ENCODE measurements at regions not wholly inside any gene's neighbourhood (a gene's known extent, or its start where the extent isn't known, plus 50 kb on each side); places are given as distances from the start of the nearest gene placed in this dataset.

DNA sequence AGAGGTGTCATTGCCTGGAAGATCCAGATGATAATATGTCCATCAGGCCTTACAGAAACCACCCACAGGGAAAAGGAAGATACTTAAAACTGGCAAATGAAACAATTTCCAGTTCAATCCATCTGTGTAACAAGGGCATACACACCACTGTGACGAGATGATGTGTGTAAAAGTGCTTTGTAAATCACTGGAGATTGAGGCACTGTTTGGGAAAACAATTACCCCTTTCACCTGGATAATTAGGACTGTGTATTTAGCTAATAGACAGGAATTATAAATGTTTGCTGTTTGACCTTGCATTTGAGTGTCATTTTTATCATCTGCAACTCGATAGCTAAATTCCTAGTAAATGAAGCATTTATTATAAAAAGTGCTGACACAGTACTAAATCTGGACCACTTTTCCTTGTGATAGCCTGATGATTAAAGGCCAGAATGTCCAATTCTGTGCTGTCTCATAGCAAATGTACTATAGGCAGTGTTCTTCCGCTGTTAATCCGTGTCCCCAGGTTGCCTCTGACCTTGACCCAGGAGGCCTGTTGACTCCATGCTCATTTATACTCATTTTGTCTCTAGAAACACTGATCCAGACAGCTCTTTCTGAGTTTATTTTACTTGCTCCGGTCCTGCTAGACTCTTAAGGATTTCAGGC lies 105.8 kb downstream of the LACC1 start:
- TF ChIP-seq, protein P1, sequence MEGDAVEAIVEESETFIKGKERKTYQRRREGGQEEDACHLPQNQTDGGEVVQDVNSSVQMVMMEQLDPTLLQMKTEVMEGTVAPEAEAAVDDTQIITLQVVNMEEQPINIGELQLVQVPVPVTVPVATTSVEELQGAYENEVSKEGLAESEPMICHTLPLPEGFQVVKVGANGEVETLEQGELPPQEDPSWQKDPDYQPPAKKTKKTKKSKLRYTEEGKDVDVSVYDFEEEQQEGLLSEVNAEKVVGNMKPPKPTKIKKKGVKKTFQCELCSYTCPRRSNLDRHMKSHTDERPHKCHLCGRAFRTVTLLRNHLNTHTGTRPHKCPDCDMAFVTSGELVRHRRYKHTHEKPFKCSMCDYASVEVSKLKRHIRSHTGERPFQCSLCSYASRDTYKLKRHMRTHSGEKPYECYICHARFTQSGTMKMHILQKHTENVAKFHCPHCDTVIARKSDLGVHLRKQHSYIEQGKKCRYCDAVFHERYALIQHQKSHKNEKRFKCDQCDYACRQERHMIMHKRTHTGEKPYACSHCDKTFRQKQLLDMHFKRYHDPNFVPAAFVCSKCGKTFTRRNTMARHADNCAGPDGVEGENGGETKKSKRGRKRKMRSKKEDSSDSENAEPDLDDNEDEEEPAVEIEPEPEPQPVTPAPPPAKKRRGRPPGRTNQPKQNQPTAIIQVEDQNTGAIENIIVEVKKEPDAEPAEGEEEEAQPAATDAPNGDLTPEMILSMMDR (IDR thresholded peaks at IDR 0.05; ENCODE audit: insufficient read depth, low read depth, low read length, missing control alignments) = no peak
- no peak for DNase-seq (ENCODE audit: low read depth)
- H3K4me3 ChIP-seq (ENCODE audit: low read depth, low read length) = no peak overlapping the region

DNA sequence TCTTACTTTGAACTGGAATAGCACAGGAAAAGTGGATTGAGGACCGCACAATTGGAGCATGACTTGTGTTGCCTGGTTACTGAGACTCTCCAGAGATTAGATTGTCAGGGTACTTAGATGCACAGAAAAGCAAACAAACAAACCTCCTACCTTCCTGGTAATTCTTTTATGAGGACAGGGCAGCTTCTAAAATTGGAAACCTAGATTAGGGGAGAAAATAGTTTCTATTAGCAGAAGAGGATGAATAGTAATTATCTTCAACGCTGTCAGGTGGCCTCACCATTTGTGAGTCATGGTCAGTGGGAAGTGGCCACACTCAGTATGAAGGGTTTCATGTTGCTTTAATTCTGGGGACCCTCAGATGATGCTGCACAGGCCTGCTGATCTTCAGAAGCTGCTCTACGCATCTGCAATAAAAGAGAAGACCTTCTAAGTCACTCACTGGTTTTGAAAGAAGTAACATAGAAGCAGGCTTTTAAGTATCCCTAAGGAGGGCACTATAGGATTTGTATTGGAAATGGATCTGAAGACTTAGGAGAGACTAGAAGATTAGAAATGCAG lies 106.8 kb downstream of the LACC1 start:
- H3K4me3 ChIP-seq (ENCODE audit: low read depth, low read length) = no peak overlapping the region
- no peak for DNase-seq (ENCODE audit: low read depth)
- TF ChIP-seq, protein P1 (IDR thresholded peaks at IDR 0.05; ENCODE audit: insufficient read depth, low read depth, low read length, missing control alignments) = no peak

DNA sequence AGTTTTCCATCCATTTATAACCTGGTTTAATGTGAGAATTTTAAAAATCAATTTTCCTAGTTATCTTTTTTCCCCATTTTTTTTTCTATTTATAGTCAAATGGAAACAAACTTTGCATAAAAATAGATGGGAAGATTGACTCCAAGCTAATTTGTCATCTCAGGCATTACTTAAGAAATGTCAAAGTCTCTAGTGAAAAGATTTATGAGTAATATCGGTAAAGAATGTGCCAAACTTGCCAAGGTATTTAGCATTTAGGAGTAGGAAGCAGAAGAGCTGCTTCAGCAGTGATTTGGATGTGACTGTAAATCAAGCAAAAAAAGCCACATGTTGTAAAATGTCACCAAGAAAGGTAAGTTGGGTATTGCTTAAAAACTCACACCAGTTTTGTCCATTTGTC lies 108.6 kb downstream of the LACC1 start:
- TF ChIP-seq, protein P1 (IDR thresholded peaks at IDR 0.05; ENCODE audit: insufficient read depth, low read depth, low read length, missing control alignments) = no peak
- no peak for DNase-seq (ENCODE audit: low read depth)
- H3K4me3 ChIP-seq (ENCODE audit: low read depth, low read length) = no peak overlapping the region

DNA sequence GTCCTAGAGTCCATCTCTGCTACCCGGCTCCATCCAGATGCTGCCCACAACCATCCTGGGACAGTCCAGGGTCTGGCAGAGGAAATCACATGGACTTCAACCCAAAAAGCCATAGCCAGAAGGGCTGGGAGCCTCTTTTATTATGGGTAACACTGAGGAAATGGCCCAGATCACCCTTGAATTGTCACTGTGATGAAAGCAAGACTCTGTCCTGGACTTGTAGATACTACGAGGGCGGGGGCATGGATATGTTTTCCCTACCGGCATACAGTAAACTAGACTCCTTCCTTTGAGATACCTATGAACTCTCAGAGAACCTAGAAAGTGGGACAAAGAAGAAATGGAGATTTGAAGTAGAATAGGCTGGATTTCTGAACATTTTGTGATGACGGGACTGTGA lies 110.3 kb downstream of the LACC1 start:
- TF ChIP-seq, protein P1 (IDR thresholded peaks at IDR 0.05; ENCODE audit: insufficient read depth, low read depth, low read length, missing control alignments) = no peak
- H3K4me3 ChIP-seq (ENCODE audit: low read depth, low read length) = no peak overlapping the region
- DNase-seq (ENCODE audit: low read depth) = no peak

DNA sequence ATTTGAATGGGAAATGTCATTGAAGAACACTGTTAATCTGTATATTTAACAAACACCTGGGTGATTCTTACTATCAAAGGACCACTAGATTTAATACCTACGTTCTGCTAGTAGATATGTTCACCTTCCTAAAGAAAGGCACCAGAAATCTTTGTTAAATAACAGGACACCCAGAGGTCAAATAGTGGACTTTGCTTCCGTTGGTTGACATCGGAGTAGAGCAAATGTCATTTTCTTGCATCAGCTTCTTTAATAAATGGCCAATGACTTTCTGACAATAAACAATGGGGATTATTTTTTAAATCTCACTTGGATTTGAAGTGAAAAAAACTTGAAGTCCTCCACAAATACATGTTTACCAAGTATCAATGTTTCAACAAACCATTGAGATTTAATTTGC lies 111.1 kb downstream of the LACC1 start:
- TF ChIP-seq, protein P1 (IDR thresholded peaks at IDR 0.05; ENCODE audit: insufficient read depth, low read depth, low read length, missing control alignments) = no peak
- DNase-seq (ENCODE audit: low read depth) = no peak
- H3K4me3 ChIP-seq (ENCODE audit: low read depth, low read length) = no peak overlapping the region

DNA sequence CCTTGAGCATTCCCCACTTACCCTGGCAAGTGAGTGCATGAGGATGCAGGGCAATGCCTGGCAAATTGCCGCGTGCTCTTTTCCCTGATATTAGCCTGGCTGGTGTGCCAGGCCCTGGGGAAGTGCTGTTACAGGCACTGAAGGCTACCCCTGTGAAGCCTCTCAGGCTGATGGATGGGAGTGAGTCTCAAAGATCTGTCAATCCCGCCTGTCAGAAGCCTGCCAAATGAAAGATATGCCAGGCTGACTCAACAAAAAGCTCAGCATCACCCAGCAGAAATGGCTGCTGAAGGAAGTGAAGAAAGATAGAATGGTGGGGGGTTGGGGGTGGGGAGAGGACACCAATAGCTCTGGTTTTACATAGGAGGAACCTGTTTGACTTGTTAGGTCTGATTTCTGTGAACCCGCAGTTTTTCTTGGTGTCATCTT lies 112.1 kb downstream of the LACC1 start:
- no peak for DNase-seq (ENCODE audit: low read depth)
- TF ChIP-seq, protein P1 (IDR thresholded peaks at IDR 0.05; ENCODE audit: insufficient read depth, low read depth, low read length, missing control alignments) = no peak
- no peak overlapping the region for H3K4me3 ChIP-seq (ENCODE audit: low read depth, low read length)

DNA sequence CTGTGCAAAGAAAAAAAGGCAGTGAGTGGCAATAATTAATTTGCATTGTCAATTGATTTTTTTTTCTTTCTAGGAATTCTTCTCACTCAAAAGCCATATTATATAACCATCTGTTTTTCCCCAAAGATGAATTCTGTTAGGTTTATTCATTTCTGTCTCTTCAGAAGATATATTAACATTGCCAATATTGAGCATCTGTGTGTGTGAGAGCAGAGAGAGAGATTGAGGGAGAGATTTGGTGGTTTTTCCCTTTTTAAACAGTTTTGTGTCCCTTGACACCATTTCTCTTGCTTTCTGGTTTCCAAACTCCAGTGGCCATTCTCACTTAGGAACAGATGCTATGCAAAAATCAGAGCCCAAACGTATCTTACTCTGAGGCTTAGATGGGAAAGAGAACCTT lies 112.5 kb downstream of the LACC1 start:
- DNase-seq (ENCODE audit: low read depth) = no peak
- TF ChIP-seq, protein P1 (IDR thresholded peaks at IDR 0.05; ENCODE audit: insufficient read depth, low read depth, low read length, missing control alignments) = no peak
- H3K4me3 ChIP-seq (ENCODE audit: low read depth, low read length) = no peak overlapping the region

All from GM12865 (cell line).